SK-N-MC (cell line): ENCODE measurements at regions not wholly inside any gene's neighbourhood (a gene's known extent, or its start where the extent isn't known, plus 50 kb on each side); places are given as distances from the start of the nearest gene placed in this dataset.
"Not testable (repeated sequence)": the region's sequence is repeated elsewhere in the genome, so short reads cannot be mapped to it uniquely, and the experiment has no call there.

Experiments
- EZH2 ChIP-seq: fragments of 200-600 bp; sonication (generic); IDR thresholded peaks from one replicate; pipeline ENCODE4 v1.6.1; 2017; ENCODE audit warnings: antibody characterized with exemption
- FOXP2 ChIP-seq: optimal IDR thresholded peaks from 2 replicates; pipeline ENCODE3; 2011; ENCODE audit warnings: mild to moderate bottlenecking, moderate library complexity; ENCODE audit not compliant: insufficient read depth; ENCODE audit errors: extremely low read length, control extremely low read depth
- POLR2AphosphoS5 ChIP-seq: IDR thresholded peaks from 2 replicates; pipeline ENCODE4 v1.6.1; 2012; ENCODE audit warnings: mild to moderate bottlenecking, low read depth, low read length, borderline replicate concordance

- TF ChIP-seq EZH2, POLR2AphosphoS5, FOXP2: not testable (repeated sequence)
Measured at GRCh38 chr2:75430449-75430848, 130.3 kb downstream of the EVA1A start.
